Right hindlimb (tissue), 1 donor: ENCODE measurements at regions not wholly inside any gene's neighbourhood (a gene's known extent, or its start where the extent isn't known, plus 50 kb on each side); places are given as distances from the start of the nearest gene placed in this dataset.
A peak's percentile ranks its signal among the peaks of the same experiment; 100 is the strongest.

ENCODE experiments used
- DNase-seq: peaks from one replicate; pipeline ENCODE4 v3.0.0-alpha.2; 2018

DNA sequence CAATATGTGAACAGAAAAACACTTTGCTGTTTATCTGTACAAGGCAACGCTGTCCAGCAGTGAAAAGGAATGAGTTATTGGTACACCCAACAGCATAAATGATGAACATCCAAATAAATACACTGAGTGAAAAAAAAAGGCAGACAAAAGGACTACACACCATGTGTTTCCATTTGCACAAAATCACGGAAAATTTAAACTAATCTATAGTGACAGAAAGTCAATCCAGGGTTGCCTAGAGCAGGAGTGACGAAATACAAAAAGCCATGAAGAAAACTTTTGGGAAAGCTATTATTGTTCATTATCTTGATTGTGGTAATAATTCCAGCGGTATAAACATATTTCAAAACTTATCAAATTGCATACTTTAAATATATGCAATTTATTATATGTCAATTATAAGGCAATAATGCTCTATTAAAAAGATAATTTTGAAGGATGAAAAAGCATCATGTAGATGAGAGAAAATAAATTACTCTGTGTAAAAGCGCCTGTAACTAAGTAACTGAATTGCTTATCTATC is 578.0 kb upstream of the TMEM132C start:
- no peak for DNase-seq

DNA sequence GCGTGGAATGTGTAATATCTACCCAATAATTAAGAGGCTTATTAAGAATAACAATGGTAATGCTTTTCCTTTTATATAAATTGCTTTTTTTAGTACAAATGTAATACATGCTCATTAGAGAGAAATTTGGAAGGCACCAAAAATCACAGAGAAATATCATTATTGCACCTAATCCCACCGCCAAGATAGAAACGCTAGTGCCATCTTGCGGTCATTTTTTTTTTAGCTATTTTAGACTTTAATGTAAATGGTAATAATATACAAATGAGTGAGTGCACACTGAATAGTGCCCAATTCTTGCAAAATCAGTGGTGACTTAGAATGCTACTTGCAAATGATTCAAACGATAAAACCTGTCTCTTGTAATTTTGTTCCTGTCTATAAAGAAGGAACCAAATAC is 576.8 kb upstream of the TMEM132C start:
- no peak for DNase-seq

DNA sequence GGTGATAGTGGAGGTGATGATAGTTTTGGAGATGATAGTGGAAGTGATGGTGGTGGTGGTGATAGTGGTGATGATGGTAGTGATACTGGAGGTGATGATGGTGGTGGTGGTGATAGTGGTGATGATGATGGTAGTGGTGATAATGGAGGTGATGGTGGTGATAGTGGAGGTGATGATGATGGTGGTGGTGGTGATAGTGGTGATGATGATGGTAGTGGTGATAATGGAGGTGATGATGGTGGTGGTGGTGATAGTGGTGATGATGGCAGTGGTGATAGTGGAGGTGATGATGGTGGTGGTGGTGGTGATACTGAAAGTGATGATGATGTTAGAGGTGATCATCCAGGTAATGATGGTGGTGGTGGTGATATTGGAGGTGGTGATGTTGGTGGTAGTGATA is 570.0 kb upstream of the TMEM132C start:
- DNase-seq = no peak

DNA sequence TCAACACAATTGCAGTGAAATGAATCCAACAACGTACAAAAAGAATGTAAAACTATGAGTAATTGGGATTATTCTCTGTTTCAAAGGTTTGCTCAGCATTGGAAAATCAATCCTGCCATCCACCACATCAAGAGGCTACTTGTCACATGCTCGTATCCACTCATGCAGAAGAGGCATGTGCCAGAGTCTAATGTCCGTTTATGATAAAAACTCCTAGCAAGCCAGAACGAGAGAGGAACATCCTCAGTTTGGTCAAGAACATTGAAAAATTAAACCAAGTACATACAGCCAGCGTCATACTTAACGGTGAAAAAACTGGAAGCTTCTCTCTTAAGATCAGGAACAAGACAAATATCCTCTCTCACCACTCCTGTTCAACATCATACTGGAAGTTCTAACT is 563.9 kb upstream of the TMEM132C start:
- DNase-seq = no peak

DNA sequence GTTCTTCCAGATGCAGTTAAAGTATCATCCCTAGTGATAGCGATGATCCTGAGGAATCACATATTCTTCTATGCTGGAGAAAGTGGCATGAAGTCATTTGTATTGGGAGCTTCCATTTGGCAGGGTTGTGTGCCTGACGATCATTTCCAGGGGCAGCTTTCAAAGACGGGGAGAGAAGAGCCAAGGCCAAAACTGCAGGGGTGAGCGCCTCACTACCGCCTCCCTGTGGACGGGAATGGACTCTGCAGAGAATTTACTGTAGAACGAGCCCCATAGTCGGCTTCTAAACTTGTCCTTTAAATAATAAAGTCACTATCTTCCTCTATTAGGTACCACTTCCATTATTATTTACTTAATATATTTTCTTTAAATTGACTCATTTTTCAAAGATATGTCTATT is 555.9 kb upstream of the TMEM132C start:
- DNase-seq = no peak

DNA sequence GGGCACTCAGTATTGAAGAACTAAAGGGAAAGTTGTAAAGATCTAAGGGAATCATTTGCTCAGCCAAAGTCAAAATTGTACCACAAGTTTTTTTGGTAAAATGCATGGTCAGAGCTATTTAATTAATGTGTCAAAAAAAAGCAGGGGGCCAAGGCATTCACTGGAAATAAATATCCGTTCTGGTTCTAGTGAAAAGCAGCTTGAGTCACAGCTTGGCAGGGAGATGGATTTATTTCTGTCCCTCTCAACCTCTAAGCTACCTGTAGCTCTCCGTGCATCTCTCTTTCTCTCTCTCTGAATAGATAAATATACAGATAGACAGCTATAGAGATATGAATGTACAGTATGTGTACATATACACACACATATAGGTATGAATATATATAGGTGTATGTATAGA is 554.4 kb upstream of the TMEM132C start:
- DNase-seq = no peak

DNA sequence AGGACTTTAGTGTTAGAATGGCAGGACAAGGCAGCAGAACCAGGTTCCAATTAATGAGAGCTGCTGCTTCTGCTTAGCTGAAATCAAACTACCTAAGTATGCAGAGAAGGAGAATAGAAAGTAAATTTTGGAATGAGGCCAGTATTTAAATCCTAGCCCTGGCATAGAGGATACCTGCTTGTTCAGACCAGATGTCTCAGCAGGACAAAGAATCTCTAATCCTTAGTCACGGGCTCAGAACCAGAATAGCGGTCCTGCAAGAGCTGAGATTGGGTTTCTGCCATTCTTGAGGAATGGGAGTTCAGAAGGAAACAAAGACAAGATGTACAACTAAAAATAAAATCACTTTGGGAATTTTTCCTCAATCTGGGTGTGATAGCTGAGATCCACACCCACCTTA is 550.8 kb upstream of the TMEM132C start:
- no peak for DNase-seq

DNA sequence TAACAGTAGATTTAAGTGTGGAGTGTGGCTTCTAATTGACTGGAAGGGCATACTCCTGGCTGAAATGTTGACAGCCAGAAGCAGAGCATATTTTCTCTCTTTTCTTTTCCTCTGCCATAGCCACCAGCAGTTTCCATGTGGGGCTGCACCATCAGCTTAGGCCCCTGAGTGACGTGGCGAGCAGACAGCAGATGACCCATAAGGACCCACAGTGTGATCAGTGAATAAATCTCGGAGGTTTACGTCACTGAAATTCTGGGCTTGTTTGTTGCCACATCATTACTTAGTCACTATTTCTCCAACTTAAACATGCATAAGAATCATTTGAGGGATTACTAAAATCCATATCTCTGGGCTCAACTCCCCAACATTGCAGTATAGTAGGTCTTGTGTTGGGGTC is 549.7 kb upstream of the TMEM132C start:
- no peak for DNase-seq

DNA sequence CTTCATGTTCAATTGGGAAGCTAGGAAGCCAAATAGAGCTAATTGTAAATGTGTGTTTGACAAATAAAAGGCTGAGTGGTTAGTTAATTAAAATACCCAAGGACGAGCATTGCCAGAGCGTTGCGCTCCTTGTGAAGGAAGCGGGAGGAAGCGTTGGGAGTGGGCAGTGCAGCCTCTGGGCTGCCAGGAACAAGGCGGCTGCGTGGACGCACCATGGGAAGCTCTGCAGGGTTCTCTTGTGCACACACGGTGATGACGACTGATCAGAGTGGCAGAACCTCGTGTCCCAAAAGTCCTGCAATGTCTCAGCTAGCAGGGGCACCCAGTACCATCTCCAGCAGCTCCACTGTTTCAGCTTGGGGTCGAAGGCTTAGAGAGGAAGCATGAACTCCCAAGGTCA is 546.6 kb upstream of the TMEM132C start:
- no peak for DNase-seq

DNA sequence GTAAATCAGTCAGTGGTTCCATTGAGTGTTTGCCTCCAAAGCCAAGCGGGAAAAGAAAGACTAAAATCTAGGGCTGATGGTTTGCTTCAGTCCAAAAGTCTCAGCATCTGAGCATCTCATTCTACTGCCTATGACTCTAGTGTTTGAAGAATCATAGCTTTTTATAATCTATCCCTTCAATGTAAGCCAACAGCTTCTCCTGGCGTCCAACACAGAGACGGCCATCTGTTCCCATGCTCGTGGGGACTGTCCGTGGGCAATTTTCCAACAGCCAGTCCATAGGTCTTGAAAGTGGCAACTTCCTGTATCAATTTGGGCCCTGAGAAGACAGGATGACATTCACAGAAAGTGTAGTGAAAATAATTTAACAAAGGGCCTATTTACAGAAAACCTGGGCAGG is 544.4 kb upstream of the TMEM132C start:
- peak; percentile 30 for DNase-seq

DNA sequence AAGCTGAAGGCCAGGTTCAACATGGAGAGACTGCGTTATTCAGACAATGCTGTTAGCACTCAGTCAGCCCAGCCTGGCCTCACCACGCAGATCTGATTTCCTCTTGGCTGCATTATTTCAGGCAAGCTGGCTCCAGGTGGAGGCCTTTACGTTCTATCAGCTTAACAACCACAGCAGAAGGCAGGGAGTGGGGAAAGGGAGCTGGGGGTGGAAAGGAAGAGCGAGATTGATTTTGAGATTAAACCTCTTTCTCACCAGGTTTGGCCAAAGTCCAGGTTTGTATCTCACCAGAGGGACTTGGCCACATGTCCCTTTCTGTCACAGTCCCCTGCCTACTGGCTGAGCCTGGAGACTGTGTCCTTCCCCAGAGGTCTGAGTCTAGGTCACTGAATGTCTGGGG is 543.7 kb upstream of the TMEM132C start:
- peak; percentile 24 for DNase-seq

DNA sequence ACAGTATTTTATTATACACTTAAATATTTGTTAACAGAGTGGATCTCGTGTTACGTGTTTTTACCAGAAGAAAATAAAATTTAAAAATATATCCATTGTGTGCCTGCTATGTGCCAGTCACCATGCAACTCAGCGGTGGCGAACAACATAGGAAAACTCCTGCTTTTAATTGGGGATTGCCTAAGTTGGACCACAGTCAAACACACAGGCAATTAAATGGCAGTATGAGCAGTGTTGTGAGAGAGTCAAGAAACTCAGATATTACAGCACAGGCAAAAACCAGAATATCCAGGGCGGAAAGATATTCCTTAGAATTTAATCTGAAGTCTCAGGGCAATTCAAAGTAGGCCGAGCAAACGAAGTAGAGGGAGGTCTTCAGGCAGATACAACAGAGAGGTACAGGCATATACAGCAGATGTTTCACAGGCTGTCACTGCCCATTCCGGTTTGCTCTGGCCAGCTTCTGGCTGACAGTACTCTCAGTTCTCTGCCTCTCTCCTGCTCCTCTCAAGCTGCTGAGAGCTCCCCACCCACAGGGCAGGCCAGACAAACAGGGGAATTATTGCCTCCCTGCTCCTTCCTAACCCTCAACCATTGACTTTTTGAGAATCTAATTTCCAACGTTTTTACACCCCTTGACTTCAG is 540.2 kb upstream of the TMEM132C start:
- DNase-seq = peak; percentile 34

DNA sequence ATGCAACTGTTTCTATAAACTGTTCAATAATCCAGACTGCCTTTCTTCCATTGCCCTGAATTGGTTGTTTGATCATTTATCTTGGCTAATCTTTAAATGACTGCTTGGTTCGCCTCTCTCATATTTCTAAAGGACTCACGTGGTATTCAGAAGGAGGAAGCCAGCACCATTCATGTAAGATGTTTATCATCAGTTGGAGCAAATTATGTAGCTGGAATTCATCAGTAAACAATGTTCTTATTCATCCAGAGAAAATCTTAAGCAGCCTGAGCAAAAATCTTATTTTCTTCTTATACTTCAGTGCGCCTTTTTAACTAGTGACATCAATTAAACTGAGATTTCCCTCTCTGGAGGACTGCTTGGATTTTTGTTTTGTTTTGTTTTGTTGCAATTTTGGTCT is 538.7 kb upstream of the TMEM132C start:
- no peak for DNase-seq

DNA sequence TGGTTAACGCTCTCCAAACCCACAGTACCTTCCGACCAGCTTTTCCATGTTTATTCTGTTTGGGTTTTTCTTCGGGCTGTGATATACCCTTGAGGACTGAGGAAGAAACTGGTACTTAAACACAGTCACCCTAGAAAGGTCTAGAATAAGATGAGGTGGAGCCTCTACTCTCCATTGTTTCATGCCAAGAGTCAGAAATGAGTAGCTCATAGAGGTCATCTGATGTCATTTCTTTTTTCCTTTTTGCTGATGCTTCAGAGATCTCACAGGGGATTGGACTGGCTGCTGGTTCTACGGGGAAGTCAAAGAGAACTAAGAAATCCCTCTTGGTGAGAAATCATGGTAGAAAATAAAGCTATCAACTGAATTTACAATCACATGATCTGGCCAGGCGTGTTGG is 538.2 kb upstream of the TMEM132C start:
- no peak for DNase-seq

DNA sequence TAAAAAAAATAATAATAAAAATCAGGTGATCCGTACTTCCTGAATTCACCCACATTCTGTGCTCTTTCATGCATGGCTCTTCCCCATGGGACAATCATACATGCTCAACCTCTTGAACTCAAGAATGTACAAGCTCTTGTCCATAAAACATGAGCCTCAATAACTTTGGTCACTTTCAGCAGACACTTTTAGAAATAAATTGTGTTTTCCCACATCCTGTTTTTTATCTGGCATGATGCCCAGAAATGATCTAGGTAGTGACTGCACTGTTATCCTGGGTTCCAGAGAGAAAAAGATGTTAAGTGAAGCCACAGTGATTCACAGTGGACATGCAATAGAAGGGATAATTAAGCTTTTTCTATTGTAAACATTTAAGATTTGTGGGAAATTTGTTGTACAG is 537.6 kb upstream of the TMEM132C start:
- no peak for DNase-seq

DNA sequence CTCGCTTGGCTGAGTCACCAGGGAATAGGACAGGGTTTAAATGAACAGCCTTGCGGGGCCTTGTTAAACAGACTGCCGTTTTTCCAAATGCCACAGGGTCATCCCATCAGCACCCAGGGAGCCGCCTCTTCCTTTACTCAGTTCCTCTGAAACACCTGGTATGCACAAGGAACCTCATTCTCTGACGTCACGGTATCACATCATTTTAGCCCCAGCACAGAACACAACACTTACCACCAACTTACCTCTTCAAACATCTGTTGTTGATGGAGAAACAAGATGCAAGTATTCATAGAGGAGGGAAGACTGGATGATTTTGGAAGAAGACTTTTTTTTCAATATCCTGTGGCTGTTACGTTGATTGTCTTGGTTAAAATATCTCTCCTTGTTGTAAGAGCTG is 535.3 kb upstream of the TMEM132C start:
- DNase-seq = no peak

DNA sequence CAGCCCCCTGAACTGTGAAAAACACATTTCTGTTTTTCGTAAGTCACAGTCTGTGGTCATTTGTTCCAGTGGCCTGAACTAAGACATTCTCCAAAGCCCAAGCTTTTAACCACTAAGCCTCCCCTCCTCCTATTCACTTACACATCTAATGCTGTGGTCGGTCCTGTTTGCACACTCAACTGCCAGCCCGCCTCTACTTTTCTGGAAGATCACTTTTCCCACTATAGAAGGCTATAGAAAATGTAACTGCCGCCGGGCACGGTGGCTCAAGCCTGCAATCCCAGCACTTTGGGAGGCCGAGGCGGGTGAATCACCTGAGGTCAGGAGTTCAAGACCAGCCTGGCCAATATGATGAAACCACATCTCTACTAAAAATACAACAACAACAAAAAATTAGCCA is 524.7 kb upstream of the TMEM132C start:
- no peak for DNase-seq

DNA sequence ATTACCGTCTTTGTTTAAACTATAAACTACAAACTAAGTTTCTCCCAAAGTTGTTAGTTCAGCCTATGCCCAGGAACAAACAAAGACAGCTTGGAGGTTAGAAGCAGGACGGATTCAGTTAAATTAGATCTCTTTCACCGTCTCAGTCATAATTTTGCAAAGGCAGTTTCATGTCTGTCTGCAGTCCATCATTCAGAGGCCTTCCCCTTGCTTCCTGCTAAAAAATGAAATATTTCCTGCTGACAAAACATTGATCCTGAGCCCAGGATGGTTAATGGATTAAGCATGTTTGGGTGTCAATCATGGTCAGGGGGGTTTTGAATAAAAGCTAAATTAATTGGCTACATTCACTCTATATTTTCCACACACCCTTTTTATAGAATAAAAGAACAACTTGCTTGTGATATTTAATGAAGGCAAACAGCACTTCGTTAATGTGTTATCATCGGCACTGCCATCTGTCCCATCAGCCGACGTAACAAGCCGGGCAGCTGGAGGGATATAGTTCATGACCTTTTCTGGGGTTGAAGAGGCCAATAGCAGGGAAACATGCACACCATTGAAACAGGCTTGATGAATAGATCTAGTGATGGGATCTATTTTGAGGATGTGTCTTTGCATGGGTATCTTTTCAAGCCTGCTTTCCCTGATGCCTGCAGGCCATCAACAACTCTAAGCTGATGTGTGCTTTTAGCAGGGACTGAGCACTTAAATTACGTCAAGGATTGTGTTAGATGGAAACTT is 521.3 kb upstream of the TMEM132C start:
- DNase-seq = no peak

DNA sequence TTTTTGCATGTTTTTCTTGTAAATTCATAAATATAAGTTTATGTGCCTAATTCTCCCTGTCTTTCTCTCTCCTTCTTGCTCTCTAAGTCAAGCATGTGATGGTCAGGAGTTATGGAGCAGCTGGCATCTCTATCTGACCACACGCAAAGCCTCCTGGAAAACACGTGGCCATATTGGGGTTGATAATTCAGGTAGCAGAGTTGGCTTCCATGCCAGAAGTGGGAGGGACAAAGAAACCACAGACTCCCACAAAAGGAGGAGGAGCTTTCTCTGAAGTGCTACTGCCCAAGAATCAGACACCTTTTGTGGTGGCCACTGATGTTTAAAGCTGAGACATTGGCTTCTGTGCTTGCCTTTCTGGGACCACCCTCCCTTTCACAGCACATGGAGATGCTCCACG is 517.6 kb upstream of the TMEM132C start:
- DNase-seq = no peak

DNA sequence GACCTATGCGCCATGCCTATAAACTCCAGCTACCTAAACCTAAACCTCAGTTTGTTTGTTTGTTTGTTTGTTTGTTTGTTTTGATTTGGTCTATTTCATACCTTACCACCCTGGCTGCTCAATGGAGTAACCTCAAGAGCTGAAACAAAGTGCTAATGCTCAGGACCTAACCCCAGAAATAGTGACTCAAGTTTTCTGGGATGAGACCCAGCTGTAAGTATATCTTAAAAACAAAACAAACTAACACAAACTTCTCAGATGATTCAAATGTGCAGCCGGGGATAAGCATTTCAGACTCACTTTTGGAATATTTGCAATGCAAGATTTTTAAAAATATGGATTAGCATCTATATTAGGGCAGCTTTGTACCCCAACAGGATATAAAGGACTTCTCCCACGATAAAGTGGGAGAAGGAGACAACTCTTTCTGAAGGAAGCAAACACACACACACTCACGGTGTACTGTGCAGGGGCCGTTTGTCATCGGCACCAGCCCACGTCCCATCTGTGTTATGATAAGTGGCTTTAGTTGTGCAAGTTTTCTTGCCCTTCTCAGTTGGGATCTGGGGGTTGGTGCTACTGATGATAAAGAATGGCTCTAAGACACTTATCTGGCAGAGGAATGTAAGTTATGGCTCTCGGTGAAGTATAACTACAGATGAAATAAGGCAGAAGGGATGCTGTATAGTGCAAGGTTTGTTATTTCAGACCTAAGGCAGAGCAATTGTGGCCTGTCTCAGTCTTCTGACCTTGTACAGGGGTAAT is 516.7 kb upstream of the TMEM132C start:
- no peak for DNase-seq

DNA sequence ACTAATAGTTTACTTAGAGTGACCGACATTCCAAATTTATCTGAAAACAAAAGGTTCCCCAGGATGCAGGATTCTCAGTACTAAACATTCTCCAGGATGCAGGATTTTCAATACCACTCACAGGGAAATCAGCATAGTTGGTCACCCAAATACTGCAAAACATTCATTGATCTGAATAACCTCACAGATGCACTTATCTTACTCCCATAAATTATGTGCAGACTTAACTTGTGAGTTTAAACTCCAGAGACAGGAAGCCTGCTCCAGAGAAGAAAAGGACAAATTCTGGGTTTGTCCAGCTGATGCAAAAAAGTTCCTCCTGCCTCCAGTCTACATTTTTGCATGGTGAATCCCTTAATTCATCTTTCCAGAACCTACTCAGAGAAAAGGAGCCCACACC is 514.2 kb upstream of the TMEM132C start:
- no peak for DNase-seq

DNA sequence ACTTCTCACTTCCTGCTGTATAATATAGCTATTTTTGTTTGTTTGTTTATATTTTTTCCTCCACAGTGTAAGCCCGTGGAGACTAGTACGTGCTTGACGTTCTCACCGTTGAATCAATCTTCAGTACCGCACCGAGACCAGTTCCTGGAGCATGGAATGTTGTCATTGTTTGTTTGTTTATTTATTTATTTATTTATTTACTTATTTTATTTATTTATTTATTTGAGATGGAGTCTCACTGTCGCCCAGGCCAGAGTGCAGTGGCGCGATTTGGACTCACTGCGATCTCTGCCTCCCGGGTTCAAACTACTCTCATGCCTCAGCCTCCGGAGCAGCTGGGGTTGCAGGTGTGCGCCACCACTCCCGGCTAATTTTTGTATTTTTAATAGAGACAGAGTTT is 506.6 kb upstream of the TMEM132C start:
- DNase-seq = no peak

DNA sequence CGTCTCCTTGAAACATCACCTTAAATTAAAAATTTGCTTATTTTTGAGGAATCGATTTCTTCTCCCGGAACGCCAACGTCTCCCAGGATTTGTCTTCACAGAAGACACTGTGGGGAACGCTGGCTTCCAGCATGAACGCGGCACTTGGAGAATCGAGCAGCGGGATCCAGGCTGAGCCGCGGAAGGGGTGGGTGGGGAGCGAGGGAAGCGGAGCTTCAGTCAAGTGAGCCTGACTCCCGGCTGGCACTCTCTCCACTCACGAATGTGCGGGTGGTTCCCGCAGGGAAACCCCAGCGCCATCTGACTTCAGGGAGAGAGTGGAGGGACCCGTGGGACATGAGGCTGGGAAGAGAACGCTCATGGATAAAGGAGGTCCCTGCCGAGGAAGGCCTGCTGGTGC is 506.0 kb upstream of the TMEM132C start:
- no peak for DNase-seq

DNA sequence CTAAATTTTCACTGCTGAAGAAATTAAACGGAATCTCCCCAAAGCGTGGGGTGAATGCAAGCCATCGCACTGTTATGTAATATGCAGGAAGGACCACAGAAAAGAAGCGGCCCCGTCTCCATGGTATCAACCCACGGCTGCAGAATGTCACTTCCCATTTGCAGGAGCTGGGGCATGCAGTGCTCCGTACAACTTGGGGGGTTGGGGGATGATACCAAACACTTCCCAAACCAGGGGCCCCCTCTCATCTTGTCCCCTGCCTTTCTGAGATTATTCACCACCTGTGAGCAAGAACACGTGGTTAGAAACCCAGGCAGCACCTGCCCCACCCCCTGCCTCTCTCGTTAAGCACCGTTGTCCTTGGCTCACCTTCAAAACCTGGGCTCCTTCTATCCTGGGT is 505.1 kb upstream of the TMEM132C start:
- DNase-seq = no peak
